Common myeloid progenitor, CD34-positive (primary cell): ENCODE measurements at regions not wholly inside any gene's neighbourhood (a gene's known extent, or its start where the extent isn't known, plus 50 kb on each side); places are given as distances from the start of the nearest gene placed in this dataset.

Experiments
- CTCF ChIA-PET: fragments of 350-600 bp; sonication (Branson Sonifier 250); formaldehyde crosslinking; loops from one replicate; lab custom pipeline; 2021; ENCODE audit warnings: antibody characterized with exemption; lab: Charles Lee
- POLR2A ChIA-PET: fragments of 350-600 bp; sonication (Branson Sonifier 250); formaldehyde crosslinking; loops from one replicate; lab custom pipeline; 2021; ENCODE audit warnings: antibody characterized with exemption; lab: Charles Lee
- DNase-seq, 3 donors: peaks; one replicate each; pipeline versions ENCODE4 v3.0.0 to v3.0.0-alpha.2; 2013
- H3K27ac ChIP-seq, 2 experiments: 1 replicate in 1 of 2; 2 replicates in 1 of 2; pipeline ENCODE4 v1.7.0; 2013; ENCODE audit warnings: inconsistent platforms in 2 of 2, low read length in 2 of 2, mild to moderate bottlenecking in 2 of 2, low read depth in 1 of 2, moderate library complexity in 1 of 2; ENCODE audit not compliant: severe bottlenecking in 2 of 2, insufficient read depth in 1 of 2, poor library complexity in 1 of 2
- H3K27me3 ChIP-seq, 5 experiments: replicated peaks in 2 of 5; 1 replicate in 3 of 5; 2 replicates in 2 of 5; pipeline versions ENCODE4 v1.6.1 to v1.7.0; 2013; ENCODE audit warnings: low read length in 4 of 5, mild to moderate bottlenecking in 2 of 5, moderate library complexity in 2 of 5, inconsistent platforms in 1 of 5; ENCODE audit not compliant: insufficient read depth in 5 of 5, control insufficient read depth in 4 of 5
- H3K36me3 ChIP-seq, 4 experiments: 1 replicate in 2 of 4; 2 replicates in 2 of 4; pipeline versions ENCODE4 v1.6.1 to v1.7.0; 2013; ENCODE audit warnings: low read length in 3 of 4, control low read depth in 1 of 4, mild to moderate bottlenecking in 1 of 4; ENCODE audit not compliant: control insufficient read depth in 4 of 4, insufficient read depth in 4 of 4
- H3K4me1 ChIP-seq, 4 experiments: 1 replicate in 3 of 4; 2 replicates in 1 of 4; pipeline versions ENCODE4 v1.6.1 to v1.7.1; 2013; ENCODE audit warnings: low read length in 3 of 4, mild to moderate bottlenecking in 3 of 4, control low read depth in 1 of 4, inconsistent platforms in 1 of 4, moderate library complexity in 1 of 4; ENCODE audit not compliant: control insufficient read depth in 4 of 4, insufficient read depth in 4 of 4; ENCODE audit errors: control extremely low read depth in 1 of 4
- H3K4me3 ChIP-seq, 7 experiments: 1 replicate in 4 of 7; 2 replicates in 3 of 7; pipeline versions ENCODE4 v1.5.1 to v1.7.0; 2013; ENCODE audit warnings: mild to moderate bottlenecking in 7 of 7, low read length in 6 of 7, moderate library complexity in 6 of 7, inconsistent platforms in 2 of 7, low read depth in 2 of 7, control low read depth in 1 of 7; ENCODE audit not compliant: insufficient read depth in 4 of 7, control insufficient read depth in 1 of 7; ENCODE audit errors: extremely low read depth in 1 of 7
- H3K9me3 ChIP-seq, 5 experiments: 1 replicate in 4 of 5; 2 replicates in 1 of 5; pipeline versions ENCODE4 v1.6.1 to v1.7.1; 2013; ENCODE audit warnings: low read length in 4 of 5, mild to moderate bottlenecking in 2 of 5, inconsistent platforms in 1 of 5, low read depth in 1 of 5, moderate library complexity in 1 of 5; ENCODE audit not compliant: control insufficient read depth in 4 of 5, insufficient read depth in 2 of 5; ENCODE audit errors: control extremely low read depth in 1 of 5
- WGBS: methylation state at CpG from one replicate; pipeline ENCODE4 v1.1.5; 2013; ENCODE audit not compliant: insufficient coverage; 5-methylcytosine and 5-hydroxymethylcytosine counted together

DNA sequence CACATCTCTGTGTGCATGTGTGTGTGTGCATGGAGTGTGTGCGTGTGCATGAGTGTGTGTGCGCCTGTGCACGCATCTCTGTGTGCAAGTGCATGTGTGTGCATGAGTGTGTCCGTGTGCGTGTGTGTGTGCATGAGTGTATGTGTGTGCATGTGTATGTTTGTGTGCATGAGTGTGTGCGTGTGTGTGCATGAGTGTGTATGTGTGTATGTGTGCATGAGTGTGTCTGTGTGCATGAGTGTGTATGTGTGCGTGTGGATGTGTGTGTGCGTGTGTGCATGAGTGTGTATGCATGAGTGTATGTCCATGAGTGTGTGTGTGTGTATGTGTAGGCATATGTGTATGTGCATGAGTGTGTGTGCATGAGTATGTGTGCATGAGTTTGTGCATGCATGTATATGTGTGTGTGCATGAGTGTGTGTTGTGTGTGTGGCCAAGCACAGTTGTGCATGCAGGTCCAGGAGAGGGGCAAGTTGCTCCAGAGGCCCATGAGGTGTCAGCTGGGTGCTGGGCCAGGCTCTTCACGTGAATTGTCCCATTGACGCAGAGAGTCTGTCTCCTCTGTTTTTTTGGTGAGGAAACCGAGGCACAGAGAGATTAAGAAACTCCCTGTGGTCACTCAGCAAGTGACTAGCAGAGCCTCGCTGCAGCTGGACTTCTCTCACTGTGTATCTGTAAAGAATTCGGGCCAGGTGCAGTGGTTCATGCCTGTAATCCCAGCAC, 75.5 kb downstream of the ASB1 start:
- no peak for DNase-seq
- Histone ChIP-seq H3K9me3 (no peaks in the 10 kb centered on the region), H3K36me3 (no peaks in the 10 kb centered on the region), H3K4me1 (no peaks in the 10 kb centered on the region), H3K4me3 (no peak overlapping the region), H3K27me3 (no peaks in the 10 kb centered on the region), H3K27ac (no peak overlapping the region)
- 97% methylated on average over 10 of the region's 13 CpGs for WGBS
- ChIA-PET POLR2A (no interaction called here), CTCF (no interaction called here)

DNA sequence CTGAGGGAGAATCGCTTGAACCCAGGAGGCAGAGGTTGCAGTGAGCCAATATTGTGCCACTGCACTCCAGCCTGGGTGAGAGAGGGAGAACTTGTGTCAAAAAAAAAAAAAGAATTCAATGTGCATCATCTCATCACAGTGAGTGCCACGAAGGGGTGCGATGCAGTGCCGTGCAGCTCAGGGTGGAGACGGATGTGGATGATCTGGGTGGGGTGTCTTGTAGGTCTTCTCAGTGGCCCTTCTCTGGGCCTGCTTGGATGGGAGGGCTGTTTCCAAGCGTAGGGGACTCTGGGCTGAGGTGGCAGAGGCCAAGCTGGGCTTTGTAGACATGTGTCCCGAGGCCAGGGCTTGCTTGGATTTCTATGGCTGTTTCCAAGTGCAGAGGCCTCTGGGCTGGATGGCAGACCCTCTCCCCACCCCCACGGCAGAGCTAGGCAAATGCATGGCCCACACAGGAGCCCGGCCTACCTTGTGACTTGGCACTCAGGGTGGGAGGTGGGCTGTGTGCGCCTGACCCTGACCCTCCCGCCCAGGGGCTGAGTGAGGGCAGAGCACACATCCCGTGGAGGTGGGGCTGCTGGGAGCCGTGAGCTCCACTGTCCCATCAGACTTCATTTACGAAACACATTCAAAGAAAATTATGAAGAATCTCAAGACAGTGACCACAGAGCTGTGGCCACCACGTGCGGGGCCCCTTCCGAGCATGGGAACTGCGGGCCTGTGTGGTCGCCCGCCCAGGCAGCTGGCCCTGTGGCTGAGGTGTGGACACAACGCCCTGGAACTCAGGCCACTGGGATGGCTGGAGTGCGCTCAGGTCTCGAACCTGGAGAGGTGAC, 76.4 kb downstream of the ASB1 start:
- H3K27ac ChIP-seq = no peak overlapping the region
- peaks cover 0 to 5% (median 0%) of the 10 kb centered on the region in 5 experiments for H3K27me3 ChIP-seq
- no peak for DNase-seq
- H3K9me3 ChIP-seq = no peaks in the 10 kb centered on the region
- WGBS = 97% methylated on average over 17 of the region's 23 CpGs
- ChIA-PET POLR2A (no interaction called here), CTCF (interaction anchor here (0.7 to 1.3 kb wide), 2 partner anchors 10 to 1133 kb away, joined by 3 read pairs; no protein-coding TSS in a partner anchor)
- H3K4me1 ChIP-seq = no peaks in the 10 kb centered on the region
- no peaks in the 10 kb centered on the region for H3K36me3 ChIP-seq
- H3K4me3 ChIP-seq = no peak overlapping the region

DNA sequence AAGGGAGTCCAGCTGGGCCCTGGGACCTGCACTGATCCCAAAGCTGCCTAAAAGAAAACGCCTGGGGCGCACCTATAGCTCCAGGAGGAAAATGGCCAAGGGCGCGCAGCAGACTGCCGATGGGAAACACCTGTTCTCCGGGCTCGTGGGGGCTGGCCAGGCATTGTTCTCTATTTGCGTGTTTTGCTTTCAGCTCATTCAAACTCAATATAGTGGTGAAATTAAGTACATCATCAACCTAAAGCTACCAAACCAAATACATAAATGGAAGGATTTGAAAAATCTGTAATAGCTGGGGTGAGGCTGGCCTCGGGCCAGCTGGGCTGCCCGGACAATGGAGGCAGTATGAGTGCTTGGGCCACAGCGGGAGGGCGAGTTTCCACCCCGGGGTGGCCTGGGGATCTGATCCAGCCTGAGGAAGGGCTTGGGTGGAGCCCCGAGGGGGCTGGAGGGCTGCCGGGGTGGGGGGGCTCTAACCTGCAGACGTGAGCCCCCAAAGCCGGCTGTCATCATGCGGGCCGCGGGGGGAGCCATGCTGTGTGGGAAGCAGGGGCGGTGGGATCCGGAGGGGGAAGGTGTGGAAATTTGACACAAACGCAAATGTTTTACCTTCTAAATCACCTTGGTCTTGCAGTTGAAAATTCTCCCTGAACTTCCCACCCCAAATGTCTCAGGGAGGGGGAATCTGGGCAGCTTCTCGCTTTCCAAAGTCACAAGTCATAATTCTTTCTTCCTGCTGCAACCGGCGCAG, 77.6 kb downstream of the ASB1 start:
- no peaks in the 10 kb centered on the region for H3K36me3 ChIP-seq
- H3K4me1 ChIP-seq = no peaks in the 10 kb centered on the region
- CTCF ChIA-PET = interaction anchor here (1.3 kb wide), 1 partner anchor 9 kb away, joined by 3 read pairs; no protein-coding TSS in a partner anchor
- H3K27ac ChIP-seq = no peak overlapping the region
- H3K4me3 ChIP-seq = no peak overlapping the region
- H3K27me3 ChIP-seq = peaks cover 0 to 8% (median 2%) of the 10 kb centered on the region in 5 experiments
- DNase-seq = no peak
- no peaks in the 10 kb centered on the region for H3K9me3 ChIP-seq
- 99% methylated on average over 10 of the region's 26 CpGs for WGBS
- POLR2A ChIA-PET = no interaction called here

DNA sequence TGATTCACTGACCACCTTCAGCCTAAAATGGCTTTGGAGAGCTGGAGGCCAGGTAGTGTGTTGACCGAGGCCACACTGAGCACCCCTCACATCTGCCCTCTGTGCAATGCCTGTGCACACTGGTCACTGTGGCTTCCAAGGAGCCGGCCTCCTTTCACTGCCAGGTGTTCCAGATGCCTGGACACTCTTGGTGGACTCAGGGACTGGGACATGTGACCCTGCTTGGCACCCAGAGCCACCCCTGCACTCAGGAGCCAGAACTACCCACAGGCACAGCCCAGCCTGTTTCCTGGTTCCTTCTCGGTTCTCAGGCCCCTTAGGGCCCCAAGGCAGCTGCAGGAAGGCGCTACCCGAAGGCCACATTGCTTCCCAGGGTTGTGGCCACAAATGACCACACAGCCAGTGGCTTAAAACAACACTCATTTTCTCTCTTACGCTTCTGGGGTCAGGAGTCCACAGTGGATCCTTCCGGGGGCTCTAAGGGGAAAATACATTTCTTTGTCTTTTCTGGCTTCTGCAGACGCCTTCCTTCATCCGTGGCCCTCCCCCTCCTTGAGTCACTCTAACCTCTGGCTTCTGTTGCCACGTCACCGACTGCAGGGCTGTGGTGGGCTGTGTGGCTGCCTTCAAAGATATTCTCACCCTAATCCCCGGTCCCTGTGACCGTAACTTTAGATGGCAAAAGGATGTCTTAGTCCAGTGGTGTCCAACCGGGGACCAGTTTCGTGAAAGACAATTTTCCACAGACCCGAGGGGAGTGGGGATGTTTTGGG, 78.6 kb downstream of the ASB1 start:
- Histone ChIP-seq H3K27me3 (peaks cover 0 to 14% (median 2%) of the 10 kb centered on the region in 5 experiments), H3K4me3 (no peak overlapping the region), H3K27ac (no peak overlapping the region), H3K9me3 (no peaks in the 10 kb centered on the region), H3K36me3 (no peaks in the 10 kb centered on the region), H3K4me1 (no peaks in the 10 kb centered on the region)
- no peak for DNase-seq
- CTCF ChIA-PET = no interaction called here
- WGBS = 84% methylated on average over 12 of the region's 16 CpGs
- POLR2A ChIA-PET = no interaction called here

DNA sequence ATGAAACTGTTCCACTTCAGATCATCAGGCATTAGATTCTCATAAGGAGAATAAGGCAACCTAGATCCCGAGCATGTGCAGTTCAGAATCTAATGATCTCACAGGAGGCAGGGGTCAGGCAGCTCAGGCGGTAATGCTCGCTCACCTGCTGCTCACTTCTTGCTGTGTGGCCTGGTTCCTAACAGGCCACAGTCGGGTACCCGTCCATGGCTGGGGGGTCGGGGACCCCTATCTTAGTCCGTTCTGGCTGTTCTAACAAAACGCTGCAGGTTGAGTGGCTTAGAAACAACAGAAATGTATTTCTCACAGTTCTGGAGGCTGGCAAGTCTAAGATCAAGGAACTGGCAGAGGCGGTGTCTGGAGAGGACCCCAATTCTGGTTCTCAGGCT, 79.2 kb downstream of the ASB1 start:
- WGBS = 93% methylated on average over 9 of the region's 9 CpGs
- Histone ChIP-seq H3K4me1 (no peaks in the 10 kb centered on the region), H3K27ac (no peak overlapping the region), H3K4me3 (no peak overlapping the region), H3K36me3 (no peaks in the 10 kb centered on the region), H3K9me3 (no peaks in the 10 kb centered on the region), H3K27me3 (peaks cover 0 to 14% (median 2%) of the 10 kb centered on the region in 5 experiments)
- CTCF ChIA-PET = no interaction called here
- DNase-seq = no peak
- POLR2A ChIA-PET = no interaction called here

DNA sequence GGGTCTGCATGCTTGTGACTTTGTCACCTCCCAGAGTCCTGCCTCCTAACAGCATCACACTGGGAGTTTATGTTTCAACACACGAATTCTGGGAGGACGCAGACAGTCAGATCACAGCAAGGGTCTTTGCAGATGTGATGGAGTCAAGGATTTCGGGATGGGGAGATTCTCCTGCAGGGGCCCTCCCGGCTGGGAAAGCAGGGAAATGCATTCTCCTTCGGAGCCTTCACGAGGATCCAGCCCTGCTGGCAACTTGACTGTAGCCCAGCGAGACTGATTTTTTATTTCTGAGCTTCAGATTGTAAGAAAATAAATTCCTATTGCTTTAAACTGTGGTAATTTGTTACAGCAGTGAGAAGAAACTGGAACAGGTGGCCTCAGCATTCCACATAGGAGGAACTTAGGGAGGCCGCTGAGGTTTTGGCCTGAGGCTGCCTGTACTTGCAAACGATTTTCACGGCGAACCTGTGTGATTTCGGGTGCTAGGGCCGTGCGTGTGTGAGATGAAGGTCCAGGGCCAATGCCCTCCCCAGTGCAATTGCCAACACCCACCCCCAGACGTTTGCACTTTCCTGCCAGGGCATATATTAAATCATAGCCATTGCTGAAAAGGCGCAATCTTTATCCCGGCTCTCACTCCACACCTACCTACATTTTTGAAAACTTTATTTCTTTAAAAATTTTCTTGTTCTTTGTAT, 79.8 kb downstream of the ASB1 start:
- Histone ChIP-seq H3K27ac (no peak overlapping the region), H3K27me3 (peaks cover 0 to 14% (median 2%) of the 10 kb centered on the region in 5 experiments), H3K4me1 (no peaks in the 10 kb centered on the region), H3K9me3 (no peaks in the 10 kb centered on the region), H3K36me3 (no peaks in the 10 kb centered on the region), H3K4me3 (no peak overlapping the region)
- ChIA-PET CTCF (no interaction called here), POLR2A (no interaction called here)
- 95% methylated on average over 16 of the region's 17 CpGs for WGBS
- no peak for DNase-seq
